HepG2 (cell line): ENCODE measurements at regions not wholly inside any gene's neighbourhood (a gene's known extent, or its start where the extent isn't known, plus 50 kb on each side); places are given as distances from the start of the nearest gene placed in this dataset.

Source experiments
- SMAD1 ChIP-seq: sonication (generic); formaldehyde crosslinking; IDR thresholded peaks from 2 replicates; pipeline ENCODE4 v1.4.0; 2020; ENCODE audit warnings: missing genetic modification reagents, low read depth, mild to moderate bottlenecking, borderline replicate concordance
- TF ChIP-seq, protein P1 (sequence below): sonication (generic); formaldehyde crosslinking; IDR thresholded peaks from 2 replicates; pipeline ENCODE4 v1.5.0; 2020; ENCODE audit warnings: mild to moderate bottlenecking, missing genetic modification reagents, moderate library complexity
- TF ChIP-seq, protein P2 (sequence below): IDR thresholded peaks from 2 replicates; pipeline ENCODE4 v1.6.1; 2016
- TF ChIP-seq, protein P3 (sequence below): sonication (generic); formaldehyde crosslinking; IDR thresholded peaks from 2 replicates; pipeline ENCODE4 v1.4.0; 2020; ENCODE audit warnings: missing genetic modification reagents, borderline replicate concordance
- TF ChIP-seq, protein P4 (sequence below): sonication (generic); formaldehyde crosslinking; IDR thresholded peaks from 2 replicates; pipeline ENCODE4 v1.8.1; 2023; ENCODE audit warnings: missing genetic modification reagents, inconsistent platforms, borderline replicate concordance

DNA sequence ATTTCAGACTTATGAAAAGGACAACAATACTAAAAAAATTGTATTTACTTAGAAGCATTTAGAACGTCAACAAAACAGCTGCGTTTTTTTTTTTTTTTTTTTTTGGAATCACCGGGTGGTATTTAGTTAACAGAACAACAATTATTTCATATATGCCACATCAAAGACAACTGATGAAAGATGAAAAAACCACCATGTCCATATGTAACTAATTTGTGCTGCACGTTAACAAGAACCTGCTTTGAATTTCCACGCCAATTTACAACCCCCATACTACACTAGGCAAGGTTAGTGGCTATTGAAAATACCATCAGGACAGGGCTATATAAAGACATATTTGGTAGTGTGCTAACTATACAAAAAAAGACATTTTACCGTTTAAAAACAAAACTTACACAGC is 189.3 kb upstream of the ROBO1 start:
- TF ChIP-seq, protein P1, sequence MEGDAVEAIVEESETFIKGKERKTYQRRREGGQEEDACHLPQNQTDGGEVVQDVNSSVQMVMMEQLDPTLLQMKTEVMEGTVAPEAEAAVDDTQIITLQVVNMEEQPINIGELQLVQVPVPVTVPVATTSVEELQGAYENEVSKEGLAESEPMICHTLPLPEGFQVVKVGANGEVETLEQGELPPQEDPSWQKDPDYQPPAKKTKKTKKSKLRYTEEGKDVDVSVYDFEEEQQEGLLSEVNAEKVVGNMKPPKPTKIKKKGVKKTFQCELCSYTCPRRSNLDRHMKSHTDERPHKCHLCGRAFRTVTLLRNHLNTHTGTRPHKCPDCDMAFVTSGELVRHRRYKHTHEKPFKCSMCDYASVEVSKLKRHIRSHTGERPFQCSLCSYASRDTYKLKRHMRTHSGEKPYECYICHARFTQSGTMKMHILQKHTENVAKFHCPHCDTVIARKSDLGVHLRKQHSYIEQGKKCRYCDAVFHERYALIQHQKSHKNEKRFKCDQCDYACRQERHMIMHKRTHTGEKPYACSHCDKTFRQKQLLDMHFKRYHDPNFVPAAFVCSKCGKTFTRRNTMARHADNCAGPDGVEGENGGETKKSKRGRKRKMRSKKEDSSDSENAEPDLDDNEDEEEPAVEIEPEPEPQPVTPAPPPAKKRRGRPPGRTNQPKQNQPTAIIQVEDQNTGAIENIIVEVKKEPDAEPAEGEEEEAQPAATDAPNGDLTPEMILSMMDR: no peak
- no peak for TF ChIP-seq SMAD1
- TF ChIP-seq, protein P2, sequence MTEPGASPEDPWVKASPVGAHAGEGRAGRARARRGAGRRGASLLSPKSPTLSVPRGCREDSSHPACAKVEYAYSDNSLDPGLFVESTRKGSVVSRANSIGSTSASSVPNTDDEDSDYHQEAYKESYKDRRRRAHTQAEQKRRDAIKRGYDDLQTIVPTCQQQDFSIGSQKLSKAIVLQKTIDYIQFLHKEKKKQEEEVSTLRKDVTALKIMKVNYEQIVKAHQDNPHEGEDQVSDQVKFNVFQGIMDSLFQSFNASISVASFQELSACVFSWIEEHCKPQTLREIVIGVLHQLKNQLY: no peak
- TF ChIP-seq, protein P3, sequence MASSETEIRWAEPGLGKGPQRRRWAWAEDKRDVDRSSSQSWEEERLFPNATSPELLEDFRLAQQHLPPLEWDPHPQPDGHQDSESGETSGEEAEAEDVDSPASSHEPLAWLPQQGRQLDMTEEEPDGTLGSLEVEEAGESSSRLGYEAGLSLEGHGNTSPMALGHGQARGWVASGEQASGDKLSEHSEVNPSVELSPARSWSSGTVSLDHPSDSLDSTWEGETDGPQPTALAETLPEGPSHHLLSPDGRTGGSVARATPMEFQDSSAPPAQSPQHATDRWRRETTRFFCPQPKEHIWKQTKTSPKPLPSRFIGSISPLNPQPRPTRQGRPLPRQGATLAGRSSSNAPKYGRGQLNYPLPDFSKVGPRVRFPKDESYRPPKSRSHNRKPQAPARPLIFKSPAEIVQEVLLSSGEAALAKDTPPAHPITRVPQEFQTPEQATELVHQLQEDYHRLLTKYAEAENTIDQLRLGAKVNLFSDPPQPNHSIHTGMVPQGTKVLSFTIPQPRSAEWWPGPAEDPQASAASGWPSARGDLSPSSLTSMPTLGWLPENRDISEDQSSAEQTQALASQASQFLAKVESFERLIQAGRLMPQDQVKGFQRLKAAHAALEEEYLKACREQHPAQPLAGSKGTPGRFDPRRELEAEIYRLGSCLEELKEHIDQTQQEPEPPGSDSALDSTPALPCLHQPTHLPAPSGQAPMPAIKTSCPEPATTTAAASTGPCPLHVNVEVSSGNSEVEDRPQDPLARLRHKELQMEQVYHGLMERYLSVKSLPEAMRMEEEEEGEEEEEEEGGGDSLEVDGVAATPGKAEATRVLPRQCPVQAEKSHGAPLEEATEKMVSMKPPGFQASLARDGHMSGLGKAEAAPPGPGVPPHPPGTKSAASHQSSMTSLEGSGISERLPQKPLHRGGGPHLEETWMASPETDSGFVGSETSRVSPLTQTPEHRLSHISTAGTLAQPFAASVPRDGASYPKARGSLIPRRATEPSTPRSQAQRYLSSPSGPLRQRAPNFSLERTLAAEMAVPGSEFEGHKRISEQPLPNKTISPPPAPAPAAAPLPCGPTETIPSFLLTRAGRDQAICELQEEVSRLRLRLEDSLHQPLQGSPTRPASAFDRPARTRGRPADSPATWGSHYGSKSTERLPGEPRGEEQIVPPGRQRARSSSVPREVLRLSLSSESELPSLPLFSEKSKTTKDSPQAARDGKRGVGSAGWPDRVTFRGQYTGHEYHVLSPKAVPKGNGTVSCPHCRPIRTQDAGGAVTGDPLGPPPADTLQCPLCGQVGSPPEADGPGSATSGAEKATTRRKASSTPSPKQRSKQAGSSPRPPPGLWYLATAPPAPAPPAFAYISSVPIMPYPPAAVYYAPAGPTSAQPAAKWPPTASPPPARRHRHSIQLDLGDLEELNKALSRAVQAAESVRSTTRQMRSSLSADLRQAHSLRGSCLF (CRISPR knock-in tag): no peak
- TF ChIP-seq, protein P4, sequence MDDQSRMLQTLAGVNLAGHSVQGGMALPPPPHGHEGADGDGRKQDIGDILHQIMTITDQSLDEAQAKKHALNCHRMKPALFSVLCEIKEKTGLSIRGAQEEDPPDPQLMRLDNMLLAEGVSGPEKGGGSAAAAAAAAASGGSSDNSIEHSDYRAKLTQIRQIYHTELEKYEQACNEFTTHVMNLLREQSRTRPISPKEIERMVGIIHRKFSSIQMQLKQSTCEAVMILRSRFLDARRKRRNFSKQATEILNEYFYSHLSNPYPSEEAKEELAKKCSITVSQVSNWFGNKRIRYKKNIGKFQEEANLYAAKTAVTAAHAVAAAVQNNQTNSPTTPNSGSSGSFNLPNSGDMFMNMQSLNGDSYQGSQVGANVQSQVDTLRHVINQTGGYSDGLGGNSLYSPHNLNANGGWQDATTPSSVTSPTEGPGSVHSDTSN: no peak
